ENCODE measurements at regions not wholly inside any gene's neighbourhood (a gene's known extent, or its start where the extent isn't known, plus 50 kb on each side); places are given as distances from the start of the nearest gene placed in this dataset.

GRCh38 chr21:15255763-15256162, 191.0 kb upstream of the NRIP1 start (continued):
- TF ChIP-seq ZNF800 (CRISPR knock-in tag; IDR thresholded peaks at IDR 0.05), result no peak
- TF ChIP-seq TEF (CRISPR knock-in tag; IDR thresholded peaks at IDR 0.05), result no peak
- no peak for TF ChIP-seq POLR2G (IDR thresholded peaks at IDR 0.05; ENCODE audit: low read depth, low read length)

GRCh38 chr21:15256996-15257395, 192.2 kb upstream of the NRIP1 start:
- no TSS peak for BruUV-seq (replicated peaks)
- CTCF ChIA-PET (ENCODE audit: low intra/inter-chr PET ratio, low total read pairs), result no interaction called here
- Histone ChIP-seq H3K79me2 (ENCODE audit: insufficient read depth, low read length) (no peaks in the 10 kb centered on the region), H3K27ac (ENCODE audit: extremely low read length, insufficient read depth, low read length) (no peak overlapping the region), H3K9me3 (ENCODE audit: low read length) (no peaks in the 10 kb centered on the region), H3K4me3 (replicated peaks in 1 of 3; ENCODE audit: insufficient read depth in 1 of 3, low read depth in 2 of 3, low read length in 3 of 3) (no peak overlapping the region), H4K20me1 (ENCODE audit: insufficient read depth, low read length) (no peaks in the 10 kb centered on the region), H3K27me3 (ENCODE audit: control insufficient read depth in 1 of 2, insufficient read depth in 2 of 2, low read length in 2 of 2) (no peaks in the 10 kb centered on the region; a peak in 1 of 5 replicates), H3K36me3 (replicated peaks in 1 of 2; ENCODE audit: control insufficient read depth in 1 of 2, insufficient read depth in 2 of 2, low read length in 2 of 2) (no peaks in the 10 kb centered on the region), H3K4me1 (ENCODE audit: insufficient read depth, low read length) (peaks cover 14% of the 10 kb centered on the region), H2AFZ (ENCODE audit: low read length) (no peak overlapping the region), H3K4me2 (ENCODE audit: low read depth, low read length) (no peak overlapping the region), H3K9ac (ENCODE audit: insufficient read depth, low read depth, low read length) (no peak overlapping the region)
- TF ChIP-seq ZNF710 (CRISPR knock-in tag; IDR thresholded peaks at IDR 0.05; ENCODE audit: borderline replicate concordance) (no peak), REL (CRISPR knock-in tag; conservative IDR thresholded peaks at IDR 0.05) (no peak), E2F5 (CRISPR knock-in tag; conservative IDR thresholded peaks at IDR 0.05) (no peak), ZNF740 (CRISPR knock-in tag; IDR thresholded peaks at IDR 0.05) (no peak), AKAP8 (CRISPR knock-in tag; IDR thresholded peaks at IDR 0.05) (no peak), DDIT3 (CRISPR knock-in tag; IDR thresholded peaks at IDR 0.05) (no peak), GTF3A (CRISPR knock-in tag; conservative IDR thresholded peaks at IDR 0.05) (no peak), ZNF180 (CRISPR knock-in tag; IDR thresholded peaks at IDR 0.05; ENCODE audit: borderline replicate concordance, low read depth) (no peak), GATAD2A (CRISPR knock-in tag; IDR thresholded peaks at IDR 0.05) (no peak), RFX3 (CRISPR knock-in tag; IDR thresholded peaks at IDR 0.05) (no peak)
- no peak for DNase-seq (ENCODE audit: low spot score)
- FAIRE-seq, result no peak
- in situ Hi-C loops (cut with HindIII; ENCODE audit: extremely low pct_ligation_motif_present, low pct_unique_long_range_greater_than_20kb), result no loop called here
- POLR2A ChIA-PET, result no interaction called here
- intact Hi-C loops (cut with micrococcal nuclease; ENCODE audit: unreplicated experiment), result no loop called here
- no peak for ATAC-seq
